ENCODE measurements at regions not wholly inside any gene's neighbourhood (a gene's known extent, or its start where the extent isn't known, plus 50 kb on each side); places are given as distances from the start of the nearest gene placed in this dataset.

DNA sequence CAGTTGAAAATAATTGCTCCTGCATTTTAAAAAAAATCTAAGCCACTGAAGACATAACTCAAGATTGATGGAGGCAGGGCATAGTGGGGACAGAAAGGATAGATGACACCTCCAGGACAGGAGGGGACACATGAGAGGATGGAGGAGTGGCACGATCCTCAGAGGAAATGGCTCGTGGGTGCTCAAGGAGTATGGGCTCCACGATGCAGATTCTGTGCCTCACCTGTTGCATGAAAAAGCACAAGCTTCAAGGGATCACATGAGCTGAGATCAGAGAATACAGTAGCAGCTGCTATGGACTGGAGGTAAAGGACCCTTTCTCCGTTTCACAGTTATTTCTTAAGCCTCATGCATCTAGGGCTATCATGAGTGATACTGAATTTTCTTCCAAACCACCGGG is 69.7 kb upstream of the KL start:
- TF ChIP-seq EP300 (conservative IDR thresholded peaks at IDR 0.05; ENCODE audit: poor library complexity, severe bottlenecking) (no peak), RAD21 (conservative IDR thresholded peaks at IDR 0.05) (no peak), SMC3 (conservative IDR thresholded peaks at IDR 0.05; ENCODE audit: poor library complexity) (no peak), POLR2AphosphoS5 (IDR thresholded peaks at IDR 0.05) (no peak), EZH2 (IDR thresholded peaks at IDR 0.05; ENCODE audit: borderline replicate concordance, insufficient read depth, low read length, poor library complexity, severe bottlenecking) (no peak), TAF1 (IDR thresholded peaks at IDR 0.05; ENCODE audit: low read depth) (no peak)
- TF ChIP-seq, protein P1, sequence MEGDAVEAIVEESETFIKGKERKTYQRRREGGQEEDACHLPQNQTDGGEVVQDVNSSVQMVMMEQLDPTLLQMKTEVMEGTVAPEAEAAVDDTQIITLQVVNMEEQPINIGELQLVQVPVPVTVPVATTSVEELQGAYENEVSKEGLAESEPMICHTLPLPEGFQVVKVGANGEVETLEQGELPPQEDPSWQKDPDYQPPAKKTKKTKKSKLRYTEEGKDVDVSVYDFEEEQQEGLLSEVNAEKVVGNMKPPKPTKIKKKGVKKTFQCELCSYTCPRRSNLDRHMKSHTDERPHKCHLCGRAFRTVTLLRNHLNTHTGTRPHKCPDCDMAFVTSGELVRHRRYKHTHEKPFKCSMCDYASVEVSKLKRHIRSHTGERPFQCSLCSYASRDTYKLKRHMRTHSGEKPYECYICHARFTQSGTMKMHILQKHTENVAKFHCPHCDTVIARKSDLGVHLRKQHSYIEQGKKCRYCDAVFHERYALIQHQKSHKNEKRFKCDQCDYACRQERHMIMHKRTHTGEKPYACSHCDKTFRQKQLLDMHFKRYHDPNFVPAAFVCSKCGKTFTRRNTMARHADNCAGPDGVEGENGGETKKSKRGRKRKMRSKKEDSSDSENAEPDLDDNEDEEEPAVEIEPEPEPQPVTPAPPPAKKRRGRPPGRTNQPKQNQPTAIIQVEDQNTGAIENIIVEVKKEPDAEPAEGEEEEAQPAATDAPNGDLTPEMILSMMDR (IDR thresholded peaks at IDR 0.05; ENCODE audit: poor library complexity, severe bottlenecking), result no peak
- TF ChIP-seq, protein P2, sequence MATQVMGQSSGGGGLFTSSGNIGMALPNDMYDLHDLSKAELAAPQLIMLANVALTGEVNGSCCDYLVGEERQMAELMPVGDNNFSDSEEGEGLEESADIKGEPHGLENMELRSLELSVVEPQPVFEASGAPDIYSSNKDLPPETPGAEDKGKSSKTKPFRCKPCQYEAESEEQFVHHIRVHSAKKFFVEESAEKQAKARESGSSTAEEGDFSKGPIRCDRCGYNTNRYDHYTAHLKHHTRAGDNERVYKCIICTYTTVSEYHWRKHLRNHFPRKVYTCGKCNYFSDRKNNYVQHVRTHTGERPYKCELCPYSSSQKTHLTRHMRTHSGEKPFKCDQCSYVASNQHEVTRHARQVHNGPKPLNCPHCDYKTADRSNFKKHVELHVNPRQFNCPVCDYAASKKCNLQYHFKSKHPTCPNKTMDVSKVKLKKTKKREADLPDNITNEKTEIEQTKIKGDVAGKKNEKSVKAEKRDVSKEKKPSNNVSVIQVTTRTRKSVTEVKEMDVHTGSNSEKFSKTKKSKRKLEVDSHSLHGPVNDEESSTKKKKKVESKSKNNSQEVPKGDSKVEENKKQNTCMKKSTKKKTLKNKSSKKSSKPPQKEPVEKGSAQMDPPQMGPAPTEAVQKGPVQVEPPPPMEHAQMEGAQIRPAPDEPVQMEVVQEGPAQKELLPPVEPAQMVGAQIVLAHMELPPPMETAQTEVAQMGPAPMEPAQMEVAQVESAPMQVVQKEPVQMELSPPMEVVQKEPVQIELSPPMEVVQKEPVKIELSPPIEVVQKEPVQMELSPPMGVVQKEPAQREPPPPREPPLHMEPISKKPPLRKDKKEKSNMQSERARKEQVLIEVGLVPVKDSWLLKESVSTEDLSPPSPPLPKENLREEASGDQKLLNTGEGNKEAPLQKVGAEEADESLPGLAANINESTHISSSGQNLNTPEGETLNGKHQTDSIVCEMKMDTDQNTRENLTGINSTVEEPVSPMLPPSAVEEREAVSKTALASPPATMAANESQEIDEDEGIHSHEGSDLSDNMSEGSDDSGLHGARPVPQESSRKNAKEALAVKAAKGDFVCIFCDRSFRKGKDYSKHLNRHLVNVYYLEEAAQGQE (IDR thresholded peaks at IDR 0.05; ENCODE audit: borderline replicate concordance), result no peak
